ENCODE measurements at regions not wholly inside any gene's neighbourhood (a gene's known extent, or its start where the extent isn't known, plus 50 kb on each side); places are given as distances from the start of the nearest gene placed in this dataset.

- no peak for TF ChIP-seq CTCF (conservative IDR thresholded peaks at IDR 0.05; ENCODE audit: low read depth, low read length)
- no peak for TF ChIP-seq EZH2 (IDR thresholded peaks at IDR 0.05; ENCODE audit: borderline replicate concordance, low read depth, low read length, poor library complexity, severe bottlenecking)
Measured at GRCh38 chr3:177942911-177943310, 593.3 kb upstream of the KCNMB2 start.

Measured in A673 (cell line).